NCI-H2227 (cell line): ENCODE measurements at regions not wholly inside any gene's neighbourhood (a gene's known extent, or its start where the extent isn't known, plus 50 kb on each side); places are given as distances from the start of the nearest gene placed in this dataset.
"Not testable (repeated sequence)": the region's sequence is repeated elsewhere in the genome, so short reads cannot be mapped to it uniquely, and the experiment has no call there.

ENCODE experiments used
- DNase-seq: peaks from one replicate; lab custom pipeline; 2025; ENCODE audit not compliant: unreplicated experiment; lab: John Stamatoyannopoulos, UW

DNA sequence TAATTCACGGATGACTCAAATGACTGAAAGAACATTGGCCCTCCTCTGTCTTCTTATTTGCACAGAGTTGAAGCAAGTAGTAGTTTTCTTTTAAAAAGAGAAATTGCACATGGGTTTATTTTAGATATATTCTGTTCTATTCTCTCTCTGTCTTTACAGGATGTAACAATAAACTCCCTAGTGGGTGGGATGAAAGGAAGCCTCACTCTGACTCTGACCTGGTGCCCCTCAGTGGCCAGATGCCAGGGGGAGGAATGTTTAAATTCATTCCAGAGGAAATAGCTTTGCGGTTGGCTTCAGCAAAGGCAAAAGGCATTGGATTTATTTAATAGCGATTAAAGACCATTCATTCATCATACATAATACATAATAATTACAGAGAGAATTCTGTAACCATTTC is 156.4 kb upstream of the MTPN start:
- peak; percentile 52 for DNase-seq

DNA sequence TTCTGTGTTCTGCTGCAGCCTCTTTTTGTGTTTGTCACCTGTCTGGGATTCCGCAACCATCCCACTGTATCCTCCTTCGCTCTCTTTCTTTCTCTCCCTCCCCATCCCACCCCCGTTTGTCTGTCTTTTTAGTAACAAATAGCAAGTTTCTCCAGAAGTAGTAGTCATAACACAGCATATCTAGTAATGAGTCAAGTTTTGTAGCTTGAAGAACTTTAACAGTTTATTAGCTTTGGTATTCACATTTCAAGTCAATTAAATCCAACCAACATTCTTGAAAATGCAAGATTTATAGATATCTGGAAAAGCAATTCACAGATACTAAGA is 154.1 kb upstream of the MTPN start:
- no peak for DNase-seq

DNA sequence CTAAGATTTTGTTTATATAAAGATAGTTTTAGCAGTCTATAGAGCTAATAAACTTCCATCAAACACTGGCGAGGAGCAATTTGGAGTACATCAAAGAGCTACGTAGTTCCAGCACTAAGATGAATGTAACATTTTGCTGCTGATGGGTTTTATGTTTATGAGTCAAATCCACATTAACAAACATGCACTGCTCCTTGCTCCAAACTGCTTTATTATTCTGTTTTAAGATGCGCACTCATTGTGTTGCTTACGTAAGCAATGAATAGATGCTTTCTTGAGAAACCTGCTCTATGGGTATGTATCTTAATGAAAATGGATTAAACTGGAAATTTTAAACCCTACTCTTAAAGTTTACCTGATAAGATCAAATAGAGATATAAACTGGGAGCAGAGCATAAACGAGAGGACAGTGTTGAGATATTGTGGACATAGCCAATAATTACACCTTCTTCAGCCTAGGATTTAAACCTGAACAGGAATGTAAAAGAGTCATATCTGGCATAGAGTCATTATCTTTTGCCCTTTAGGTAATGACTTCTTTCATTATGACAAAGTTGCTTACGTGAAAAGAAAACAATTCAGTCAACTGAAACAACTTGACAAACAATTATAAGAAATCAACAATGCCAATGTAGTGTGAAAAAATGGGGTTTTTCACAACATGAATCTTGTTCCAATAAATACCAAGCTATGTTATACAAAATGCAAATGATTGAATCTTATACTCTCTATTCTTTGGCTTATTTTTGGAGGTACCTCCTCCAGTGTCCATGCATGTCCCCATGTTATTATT is 153.5 kb upstream of the MTPN start:
- DNase-seq, result no peak

DNA sequence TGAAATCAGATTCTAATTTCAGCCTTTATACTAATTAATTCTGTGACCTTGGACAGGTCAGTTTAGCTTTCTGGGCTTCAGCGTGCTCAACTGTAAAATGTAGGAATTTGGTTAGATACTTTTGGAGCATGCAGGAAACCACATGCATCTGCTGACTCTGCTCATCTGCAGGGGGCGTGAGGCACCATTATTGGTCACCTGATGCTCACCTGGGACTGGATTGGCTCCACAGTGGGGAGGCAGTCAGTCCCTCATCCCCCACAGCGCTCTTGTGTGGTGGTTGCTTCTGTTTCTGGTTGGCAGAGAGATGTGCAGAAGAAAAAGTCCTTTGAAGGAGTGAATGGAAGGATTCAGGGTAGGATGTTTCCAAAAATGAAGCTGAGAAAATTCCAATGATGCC is 150.9 kb upstream of the MTPN start:
- no peak for DNase-seq

DNA sequence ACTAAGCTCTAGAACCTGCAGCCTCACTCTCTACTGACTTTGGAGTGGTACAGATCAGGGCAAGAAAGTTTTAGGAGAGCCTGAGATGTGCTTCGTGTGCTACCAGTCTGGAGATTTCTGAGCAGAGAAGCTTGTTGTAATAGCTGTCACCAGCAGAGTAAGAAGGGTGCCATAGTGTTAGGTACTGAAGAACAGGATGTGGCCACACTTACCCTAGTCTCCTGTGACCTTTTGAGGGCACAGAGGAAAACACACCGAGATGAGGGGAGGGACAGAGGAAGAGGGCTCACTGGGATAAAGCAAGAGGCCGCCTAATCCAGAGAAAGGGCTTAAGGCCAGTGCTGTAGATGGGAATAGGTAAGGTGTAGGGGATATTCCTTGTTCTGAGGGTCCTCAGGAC is 146.2 kb upstream of the MTPN start:
- DNase-seq, result no peak

GRCh38 chr7:136122026-136122425 is 144.9 kb upstream of the MTPN start:
- DNase-seq, result no peak

DNA sequence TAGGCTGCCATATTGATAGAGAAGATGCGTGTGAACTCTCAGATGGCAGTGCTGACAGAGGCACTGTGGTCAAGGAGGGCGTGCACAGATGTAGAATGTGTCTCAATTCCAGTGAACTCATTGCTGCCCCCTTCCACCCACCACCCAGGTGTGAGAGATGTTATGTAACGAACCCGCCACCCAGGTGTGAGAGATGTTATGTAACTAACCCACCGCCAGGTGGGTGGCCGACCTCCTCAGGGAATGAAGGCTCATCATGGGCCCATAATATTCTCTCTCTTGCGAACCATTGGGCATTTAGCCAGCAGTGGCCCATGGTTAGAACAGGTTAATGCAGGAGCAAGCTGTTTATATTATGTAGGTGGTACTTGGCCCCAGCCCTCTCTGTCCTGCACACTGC is 140.4 kb upstream of the MTPN start:
- no peak for DNase-seq

DNA sequence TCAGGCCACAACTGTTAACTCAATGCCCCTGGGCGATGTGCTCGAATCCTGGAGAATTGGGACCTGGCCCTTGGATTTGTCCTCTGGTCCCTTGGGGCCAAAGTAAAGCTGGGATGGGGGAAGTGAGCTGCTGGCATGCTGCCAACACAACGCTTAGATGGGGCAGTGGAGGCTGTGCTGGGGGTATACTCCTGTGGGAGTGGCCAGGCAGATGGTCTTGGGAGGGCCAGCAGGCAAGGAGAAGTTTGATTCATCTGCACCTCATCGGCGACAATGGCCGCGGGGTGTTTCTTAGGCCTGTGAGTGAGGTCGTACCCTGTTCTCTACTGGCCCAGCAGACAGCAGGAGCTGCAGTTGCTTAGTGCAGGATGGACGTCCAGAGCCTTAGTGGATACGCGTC is 139.0 kb upstream of the MTPN start:
- no peak for DNase-seq

DNA sequence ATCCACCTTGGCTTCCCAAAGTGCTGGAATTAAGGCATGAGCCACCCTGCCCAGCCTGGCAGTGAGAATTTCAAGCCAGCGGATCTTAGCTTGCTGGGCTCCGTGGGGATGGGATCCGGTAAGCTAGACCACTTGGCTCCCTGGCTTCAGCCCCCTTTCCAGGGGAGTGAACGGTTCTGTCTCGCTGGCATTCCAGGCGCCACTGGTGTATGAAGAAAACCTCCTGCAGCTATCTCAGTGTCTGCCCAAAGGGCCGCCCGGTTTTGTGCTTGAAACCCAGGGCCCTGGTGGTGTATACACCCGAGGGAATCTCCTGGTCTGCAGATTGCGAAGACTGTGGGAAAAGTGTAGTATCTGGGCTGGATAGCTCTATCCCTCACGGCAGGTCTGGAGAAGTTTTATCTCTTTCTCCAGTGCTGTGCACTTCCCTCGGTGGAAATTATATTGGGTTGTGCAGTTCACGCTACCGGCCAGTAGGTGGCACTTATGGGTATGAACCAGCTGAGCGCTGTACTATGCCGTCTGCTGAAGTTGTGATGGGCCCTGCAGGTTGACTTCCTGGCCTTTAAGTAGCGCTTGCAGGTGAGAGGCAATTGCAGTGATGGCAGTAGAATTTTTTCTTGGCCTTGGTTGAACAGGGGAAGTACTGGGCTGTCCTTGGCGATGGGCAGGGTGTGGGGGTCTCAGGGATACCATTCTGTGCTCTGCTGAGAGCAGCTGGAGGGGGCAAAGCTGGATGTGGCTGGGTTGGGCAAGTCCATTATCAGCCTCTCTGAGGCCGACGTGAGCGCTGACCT is 138.0 kb upstream of the MTPN start:
- DNase-seq, result peak; percentile 58

- DNase-seq, result not testable (repeated sequence)
Observed at GRCh38 chr7:136114467-136114866, 137.3 kb upstream of the MTPN start.

DNA sequence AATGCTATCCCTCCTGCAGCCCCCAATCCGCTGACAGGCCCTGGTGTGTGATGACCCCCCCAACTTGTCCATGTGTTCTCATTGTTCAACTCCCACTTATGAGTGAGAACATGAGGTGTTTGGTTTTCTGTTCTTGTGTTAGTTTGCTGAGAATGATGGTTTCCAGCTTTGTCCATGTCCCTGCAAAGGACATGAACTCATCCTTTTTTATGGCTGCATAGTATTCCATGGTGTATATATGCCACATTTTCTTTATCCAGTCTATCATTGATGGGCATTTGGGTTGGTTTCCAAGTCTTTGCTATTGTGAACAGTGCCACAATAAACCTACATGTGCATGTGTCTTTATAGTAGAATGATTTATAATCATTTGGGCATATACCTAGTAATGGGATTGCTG is 131.9 kb upstream of the MTPN start:
- not testable (repeated sequence) for DNase-seq

DNA sequence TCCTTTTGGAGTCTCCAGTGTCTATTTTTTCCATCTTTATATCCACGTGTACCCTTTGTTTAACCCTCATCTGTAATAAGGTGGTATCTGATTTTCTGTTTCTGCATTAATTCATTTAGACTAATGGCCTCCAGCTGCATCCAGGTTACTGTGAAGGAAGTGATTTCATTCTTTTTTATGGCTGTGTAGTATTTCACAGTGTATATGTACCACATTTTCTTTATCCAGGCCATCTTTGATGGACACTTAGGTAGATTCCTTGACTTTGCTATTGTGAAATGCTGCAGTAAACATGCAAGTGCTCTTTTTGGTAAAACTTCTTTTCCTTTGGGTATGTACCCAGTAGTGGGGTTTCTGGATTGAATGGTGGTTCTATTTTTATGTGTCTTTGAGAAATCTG is 128.0 kb upstream of the MTPN start:
- DNase-seq, result no peak

GRCh38 chr7:136104269-136104603 is 127.1 kb upstream of the MTPN start:
- DNase-seq, result no peak

DNA sequence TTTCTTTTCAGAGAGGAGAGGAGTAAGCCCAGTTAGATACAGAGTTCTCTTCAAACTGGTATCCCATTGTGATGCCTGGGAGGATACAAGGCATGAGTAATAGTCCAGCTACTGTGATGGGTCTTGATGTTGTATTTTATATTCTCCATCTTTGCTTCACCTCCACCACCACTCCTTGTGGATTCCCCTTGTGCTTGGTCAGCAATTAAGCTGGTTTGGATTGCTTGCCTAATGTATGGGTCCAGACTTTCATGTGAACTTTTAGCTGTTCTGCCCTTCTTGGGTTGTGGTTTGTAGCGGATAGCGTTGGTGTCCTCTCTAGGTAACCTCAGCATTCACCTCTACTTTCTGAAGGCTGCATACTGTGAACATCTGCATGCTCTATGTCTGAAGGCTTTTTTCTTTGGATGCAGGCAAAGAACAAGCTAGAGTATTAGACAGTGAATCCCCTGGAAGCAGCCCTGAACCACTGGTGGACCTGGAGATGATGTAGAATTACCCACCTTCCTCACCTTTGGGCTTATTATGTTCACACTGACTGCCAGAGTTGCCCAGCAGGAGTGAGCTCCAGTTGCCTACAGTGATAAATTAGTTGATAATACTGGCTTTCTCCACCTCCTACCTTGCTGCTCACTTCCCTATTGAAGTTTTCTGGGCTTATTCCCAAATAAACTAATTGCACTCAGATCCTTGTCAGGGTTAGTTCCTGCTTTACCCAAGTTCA is 126.5 kb upstream of the MTPN start:
- DNase-seq, result no peak

- no peak for DNase-seq
Observed at GRCh38 chr7:136102881-136103280, 125.7 kb upstream of the MTPN start.

- not testable (repeated sequence) for DNase-seq
Observed at GRCh38 chr7:136092714-136093113, 115.6 kb upstream of the MTPN start.

- no peak for DNase-seq
Observed at GRCh38 chr7:136087881-136088280, 110.7 kb upstream of the MTPN start.

GRCh38 chr7:136086712-136087111 is 109.6 kb upstream of the MTPN start:
- peak; percentile 89 for DNase-seq

DNA sequence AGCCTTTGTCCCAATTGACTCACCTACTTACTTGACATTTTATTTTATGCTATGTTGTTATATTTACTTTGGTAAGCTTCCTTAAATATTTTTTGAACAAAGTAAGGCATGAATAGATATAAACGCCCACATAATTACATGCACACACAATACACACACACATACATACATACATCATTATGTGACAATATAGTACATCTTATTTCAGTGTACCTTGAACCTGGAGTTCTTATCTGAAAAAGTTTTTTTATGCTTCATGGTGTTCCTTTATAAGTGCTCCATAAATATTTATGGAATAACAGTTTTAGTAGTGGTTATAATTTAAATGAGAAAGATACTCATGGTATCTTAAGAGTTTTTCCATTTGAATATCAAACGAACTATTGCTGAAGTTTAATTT is 102.8 kb upstream of the MTPN start:
- no peak for DNase-seq

DNA sequence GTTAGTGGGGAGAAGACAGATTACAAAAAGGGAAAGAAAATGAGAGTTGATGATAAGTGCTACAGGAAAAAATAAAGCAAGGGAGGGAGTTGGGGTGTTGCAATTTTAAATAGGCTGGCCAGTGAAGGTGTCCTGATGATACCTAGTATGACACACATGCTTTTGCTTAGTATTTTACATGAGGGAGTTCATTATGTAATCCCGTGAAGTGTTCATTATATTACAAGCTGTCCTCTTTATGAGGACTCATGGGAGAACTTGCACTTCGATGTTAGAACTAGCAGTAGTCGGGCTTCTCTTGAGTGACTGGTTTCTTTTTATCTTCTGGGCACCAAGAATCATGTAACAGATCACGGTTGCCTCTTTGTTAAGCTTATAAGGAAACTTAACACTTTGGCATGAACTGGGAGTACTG is 102.3 kb upstream of the MTPN start:
- DNase-seq, result no peak

- no peak for DNase-seq
Observed at GRCh38 chr7:136079066-136079465, 101.9 kb upstream of the MTPN start.

DNA sequence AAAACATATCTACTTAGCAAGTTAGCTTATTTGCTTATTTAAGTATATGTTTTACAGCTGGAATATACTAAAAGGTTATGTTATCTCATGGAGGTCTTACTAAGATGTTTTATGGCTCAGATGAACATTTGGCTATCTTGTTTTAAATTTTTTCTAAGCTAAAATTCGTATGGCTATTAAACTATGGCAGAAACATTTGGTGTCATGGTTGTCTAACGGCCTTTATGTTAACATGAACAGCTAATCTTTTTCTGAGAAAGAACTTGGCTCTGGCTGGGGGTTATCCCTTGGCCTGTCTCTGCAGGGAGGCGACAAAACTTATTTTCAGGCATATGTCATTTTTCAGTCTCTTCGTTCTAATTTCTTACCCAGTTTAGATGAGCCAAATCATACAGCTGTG is 101.5 kb upstream of the MTPN start:
- DNase-seq, result no peak
